ENCODE measurements at regions not wholly inside any gene's neighbourhood (a gene's known extent, or its start where the extent isn't known, plus 50 kb on each side); places are given as distances from the start of the nearest gene placed in this dataset.

DNA sequence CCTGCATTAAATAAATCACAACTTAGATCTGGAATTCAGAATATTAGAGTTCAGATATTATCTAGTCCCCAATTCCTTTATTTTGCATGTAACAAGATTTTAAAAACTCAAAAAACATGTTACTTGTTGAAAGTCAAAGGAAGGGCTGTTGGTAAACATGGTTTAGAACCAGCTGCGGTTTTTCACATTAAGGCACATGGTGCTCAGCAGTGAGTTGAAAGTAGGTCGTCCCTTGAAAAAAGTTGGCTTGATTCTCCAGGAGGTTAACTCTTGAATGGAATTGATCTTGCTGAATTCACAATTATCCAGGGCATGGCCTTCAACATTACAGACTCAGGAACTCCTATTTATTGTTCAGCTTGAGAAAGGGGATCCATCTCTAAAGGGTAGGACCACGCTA lies 277.1 kb upstream of the DUSP10 start:
- TF ChIP-seq, protein P1, sequence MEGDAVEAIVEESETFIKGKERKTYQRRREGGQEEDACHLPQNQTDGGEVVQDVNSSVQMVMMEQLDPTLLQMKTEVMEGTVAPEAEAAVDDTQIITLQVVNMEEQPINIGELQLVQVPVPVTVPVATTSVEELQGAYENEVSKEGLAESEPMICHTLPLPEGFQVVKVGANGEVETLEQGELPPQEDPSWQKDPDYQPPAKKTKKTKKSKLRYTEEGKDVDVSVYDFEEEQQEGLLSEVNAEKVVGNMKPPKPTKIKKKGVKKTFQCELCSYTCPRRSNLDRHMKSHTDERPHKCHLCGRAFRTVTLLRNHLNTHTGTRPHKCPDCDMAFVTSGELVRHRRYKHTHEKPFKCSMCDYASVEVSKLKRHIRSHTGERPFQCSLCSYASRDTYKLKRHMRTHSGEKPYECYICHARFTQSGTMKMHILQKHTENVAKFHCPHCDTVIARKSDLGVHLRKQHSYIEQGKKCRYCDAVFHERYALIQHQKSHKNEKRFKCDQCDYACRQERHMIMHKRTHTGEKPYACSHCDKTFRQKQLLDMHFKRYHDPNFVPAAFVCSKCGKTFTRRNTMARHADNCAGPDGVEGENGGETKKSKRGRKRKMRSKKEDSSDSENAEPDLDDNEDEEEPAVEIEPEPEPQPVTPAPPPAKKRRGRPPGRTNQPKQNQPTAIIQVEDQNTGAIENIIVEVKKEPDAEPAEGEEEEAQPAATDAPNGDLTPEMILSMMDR (IDR thresholded peaks at IDR 0.05): no peak
- TF ChIP-seq POLR2A (IDR thresholded peaks at IDR 0.05): no peak

All from uterus (tissue), 2 donors.